Neuron (in vitro differentiated cells): ENCODE measurements at regions not wholly inside any gene's neighbourhood (a gene's known extent, or its start where the extent isn't known, plus 50 kb on each side); places are given as distances from the start of the nearest gene placed in this dataset.
"Not testable (repeated sequence)": the region's sequence is repeated elsewhere in the genome, so short reads cannot be mapped to it uniquely, and the experiment has no call there.

Experiments
- H2AFZ ChIP-seq: one replicate; pipeline ENCODE4 v1.6.1; 2013; ENCODE audit warnings: low read depth, mild to moderate bottlenecking, inconsistent platforms, low read length, moderate library complexity
- H3K27me3 ChIP-seq: one replicate; pipeline ENCODE4 v1.6.1; 2013; ENCODE audit warnings: low read length; ENCODE audit not compliant: insufficient read depth
- H3K36me3 ChIP-seq: one replicate; pipeline ENCODE4 v1.6.1; 2013; ENCODE audit warnings: low read length; ENCODE audit not compliant: insufficient read depth
- H3K4me1 ChIP-seq: one replicate; pipeline ENCODE4 v1.6.1; 2013; ENCODE audit warnings: low read length; ENCODE audit not compliant: insufficient read depth
- H3K4me3 ChIP-seq: 2 replicates; pipeline ENCODE4 v1.5.1; 2013; ENCODE audit warnings: mild to moderate bottlenecking, low read length, moderate library complexity
- H3K9me3 ChIP-seq: one replicate; pipeline ENCODE4 v1.6.1; 2013; ENCODE audit warnings: low read length

DNA sequence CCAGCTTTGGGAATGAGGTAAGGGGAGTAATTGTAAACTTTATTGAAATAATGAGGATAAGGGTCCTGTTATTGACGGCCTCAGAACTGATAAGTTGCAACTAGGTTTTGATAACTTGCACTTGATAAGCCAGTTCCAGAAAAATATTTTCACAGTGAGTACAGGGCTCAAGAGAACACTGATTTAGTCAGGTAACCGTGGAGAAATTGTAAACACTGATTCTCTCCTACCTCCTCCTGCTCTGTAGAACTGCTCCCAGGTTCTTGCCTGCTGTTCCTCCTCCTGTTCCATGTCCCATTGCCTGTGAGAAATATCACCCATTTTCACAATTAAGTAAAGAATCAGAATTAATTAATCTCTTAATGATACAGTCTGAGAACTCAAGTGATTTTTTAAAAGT, 55.0 kb upstream of the CXXC4 start:
- Histone ChIP-seq H3K4me1 (no peaks in the 10 kb centered on the region), H3K4me3 (no peak overlapping the region), H3K27me3 (no peaks in the 10 kb centered on the region), H2AFZ (no peak overlapping the region), H3K9me3 (no peaks in the 10 kb centered on the region), H3K36me3 (no peaks in the 10 kb centered on the region)

DNA sequence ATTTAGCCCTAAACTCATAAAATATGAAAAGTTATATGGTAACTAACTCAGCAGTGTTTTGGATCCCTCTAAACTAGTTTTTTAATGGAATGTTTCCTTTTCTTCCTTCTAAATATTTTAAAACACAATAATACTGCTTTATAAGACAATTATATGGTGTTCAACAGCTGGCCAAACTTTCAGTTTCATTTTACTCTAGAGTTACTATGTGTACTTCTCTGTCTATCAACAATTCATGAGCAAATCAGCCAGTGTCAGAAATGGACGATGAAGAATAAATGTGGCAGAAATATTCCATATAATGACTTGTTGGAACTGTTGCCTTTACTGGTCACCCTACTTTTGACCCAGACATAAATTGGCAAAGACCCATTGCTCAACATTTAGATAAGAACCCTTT, 64.8 kb upstream of the CXXC4 start:
- no peaks in the 10 kb centered on the region for H3K9me3 ChIP-seq
- H3K36me3 ChIP-seq = no peaks in the 10 kb centered on the region
- H3K4me3 ChIP-seq = no peak overlapping the region
- H2AFZ ChIP-seq = no peak overlapping the region
- H3K27me3 ChIP-seq = no peaks in the 10 kb centered on the region
- no peaks in the 10 kb centered on the region for H3K4me1 ChIP-seq

DNA sequence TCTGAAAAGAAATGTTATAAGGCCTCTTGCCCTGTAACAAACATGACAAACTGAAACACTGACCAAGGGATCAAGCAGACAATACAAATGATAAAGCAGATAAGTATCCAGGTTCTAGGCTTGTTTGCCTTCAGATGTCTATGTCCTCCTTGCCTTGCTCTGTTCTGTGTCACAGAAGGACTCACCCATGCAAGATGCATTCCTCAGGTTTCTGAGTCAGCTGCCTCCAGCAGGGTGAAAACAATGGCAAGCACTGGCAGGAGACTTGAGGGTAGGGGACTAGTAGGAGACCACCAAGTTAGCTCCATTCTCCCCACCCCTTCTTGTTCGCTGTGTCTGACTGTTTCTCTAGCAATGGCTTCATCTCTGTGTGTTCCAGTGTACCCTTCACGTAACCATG, 76.6 kb upstream of the CXXC4 start:
- Histone ChIP-seq H3K9me3 (no peaks in the 10 kb centered on the region), H3K4me3 (no peak overlapping the region), H3K36me3 (no peaks in the 10 kb centered on the region), H3K4me1 (no peaks in the 10 kb centered on the region), H3K27me3 (no peaks in the 10 kb centered on the region), H2AFZ (no peak overlapping the region)

DNA sequence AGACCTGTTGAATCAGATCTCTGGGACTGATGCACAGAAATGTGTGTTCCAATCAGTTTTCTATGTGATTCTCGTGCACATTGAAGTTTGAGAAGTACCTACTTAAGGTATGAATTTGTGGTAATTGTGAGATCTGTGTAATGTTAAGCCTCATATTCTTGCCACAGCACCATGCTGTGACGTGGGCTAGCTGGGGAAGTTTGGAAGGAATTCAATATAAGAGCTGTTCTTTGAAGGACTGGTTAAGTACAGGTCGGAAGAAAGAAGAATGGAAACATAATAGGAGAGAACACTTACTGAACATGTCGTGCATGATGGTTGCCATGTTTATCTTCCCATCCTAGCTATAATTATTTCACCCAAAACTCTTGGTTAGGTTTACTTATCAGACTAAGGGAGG, 79.7 kb upstream of the CXXC4 start:
- H3K9me3 ChIP-seq = no peaks in the 10 kb centered on the region
- H3K36me3 ChIP-seq = no peaks in the 10 kb centered on the region
- no peak overlapping the region for H3K4me3 ChIP-seq
- H3K4me1 ChIP-seq = no peaks in the 10 kb centered on the region
- no peak overlapping the region for H2AFZ ChIP-seq
- H3K27me3 ChIP-seq = no peaks in the 10 kb centered on the region

DNA sequence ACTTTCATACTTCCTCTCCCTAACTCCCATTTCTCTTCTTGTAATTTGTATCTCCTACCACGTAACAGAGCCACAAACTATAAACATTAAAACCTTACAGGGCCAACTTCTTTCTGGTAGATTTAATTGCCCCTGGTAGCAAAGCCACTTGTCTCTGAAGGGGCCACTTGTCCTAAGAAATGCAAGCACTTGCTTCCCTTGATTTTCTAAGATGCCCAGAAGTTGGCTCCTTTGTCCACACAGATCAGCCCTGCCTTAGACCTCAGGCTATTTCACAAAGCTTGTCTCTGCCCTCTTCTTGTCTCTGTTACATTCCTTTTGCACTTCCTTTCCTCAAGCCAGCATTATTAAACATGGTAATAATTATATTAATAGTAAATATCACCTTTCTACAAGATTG, 80.6 kb upstream of the CXXC4 start:
- Histone ChIP-seq H3K36me3 (no peaks in the 10 kb centered on the region), H3K9me3 (no peaks in the 10 kb centered on the region), H2AFZ (no peak overlapping the region), H3K4me3 (no peak overlapping the region), H3K4me1 (no peaks in the 10 kb centered on the region), H3K27me3 (no peaks in the 10 kb centered on the region)

DNA sequence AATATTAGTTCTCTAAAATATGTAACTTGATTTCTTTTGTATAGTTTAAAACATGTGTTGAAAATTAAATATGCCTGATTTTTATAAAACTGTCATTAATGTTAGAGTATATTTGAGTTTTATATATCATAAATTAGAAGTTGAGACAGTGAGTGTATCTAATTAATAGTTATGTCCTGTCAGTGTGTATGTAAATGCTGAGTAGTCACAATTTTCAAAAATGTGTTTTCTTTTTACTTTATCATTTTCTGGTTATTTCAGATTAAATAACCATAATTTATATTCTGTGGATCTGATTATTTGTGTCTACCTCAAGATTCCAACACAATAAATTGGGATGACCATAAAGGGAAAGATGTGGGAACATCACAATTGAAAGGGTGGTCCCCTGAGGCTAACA, 82.7 kb upstream of the CXXC4 start:
- Histone ChIP-seq H2AFZ (no peak overlapping the region), H3K9me3 (no peaks in the 10 kb centered on the region), H3K27me3 (no peaks in the 10 kb centered on the region), H3K4me3 (no peak overlapping the region), H3K4me1 (no peaks in the 10 kb centered on the region), H3K36me3 (no peaks in the 10 kb centered on the region)

DNA sequence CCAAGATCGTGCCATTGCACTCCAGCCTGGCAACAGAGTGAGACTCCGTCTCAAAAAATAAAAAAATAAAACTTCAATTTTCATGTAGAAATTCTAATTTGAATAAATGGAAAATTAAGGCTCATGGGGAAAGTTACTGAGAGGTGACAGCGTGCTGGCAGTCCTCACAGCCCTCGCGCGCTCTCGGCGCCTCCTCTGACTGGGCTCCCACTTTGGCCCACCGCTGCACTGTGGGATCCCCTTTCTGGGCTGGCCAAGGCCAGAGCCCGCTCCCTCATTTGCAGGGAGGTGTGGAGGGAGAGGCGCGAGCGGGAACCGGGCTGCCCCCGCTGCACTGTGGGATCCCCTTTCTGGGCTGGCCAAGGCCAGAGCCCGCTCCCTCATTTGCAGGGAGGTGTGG, 86.8 kb upstream of the CXXC4 start:
- H3K4me1 ChIP-seq, H3K9me3 ChIP-seq, H3K4me3 ChIP-seq, H3K27me3 ChIP-seq, H3K36me3 ChIP-seq, H2AFZ ChIP-seq: not testable (repeated sequence)

DNA sequence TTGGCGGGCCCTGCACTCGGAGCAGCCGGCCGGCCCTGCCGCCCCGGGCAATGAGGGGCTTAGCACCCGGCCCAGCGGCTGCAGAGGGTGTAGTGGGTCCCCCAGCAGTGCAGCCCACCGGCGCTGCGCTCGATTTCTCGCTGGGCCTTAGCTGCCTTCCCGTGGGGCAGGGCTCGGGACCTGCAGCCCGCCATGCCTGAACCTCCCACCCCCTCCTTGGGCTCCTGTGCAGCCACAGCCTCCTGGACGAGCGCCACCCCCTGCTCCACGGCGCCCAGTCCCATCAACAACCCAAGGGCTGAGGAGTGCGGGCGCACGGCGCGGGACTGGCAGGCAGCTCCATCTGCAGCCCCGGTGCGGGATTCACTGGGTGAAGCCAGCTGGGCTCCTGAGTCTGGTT, 87.4 kb upstream of the CXXC4 start:
- H3K4me1 ChIP-seq, H3K4me3 ChIP-seq, H3K9me3 ChIP-seq, H2AFZ ChIP-seq, H3K36me3 ChIP-seq, H3K27me3 ChIP-seq: not testable (repeated sequence)

DNA sequence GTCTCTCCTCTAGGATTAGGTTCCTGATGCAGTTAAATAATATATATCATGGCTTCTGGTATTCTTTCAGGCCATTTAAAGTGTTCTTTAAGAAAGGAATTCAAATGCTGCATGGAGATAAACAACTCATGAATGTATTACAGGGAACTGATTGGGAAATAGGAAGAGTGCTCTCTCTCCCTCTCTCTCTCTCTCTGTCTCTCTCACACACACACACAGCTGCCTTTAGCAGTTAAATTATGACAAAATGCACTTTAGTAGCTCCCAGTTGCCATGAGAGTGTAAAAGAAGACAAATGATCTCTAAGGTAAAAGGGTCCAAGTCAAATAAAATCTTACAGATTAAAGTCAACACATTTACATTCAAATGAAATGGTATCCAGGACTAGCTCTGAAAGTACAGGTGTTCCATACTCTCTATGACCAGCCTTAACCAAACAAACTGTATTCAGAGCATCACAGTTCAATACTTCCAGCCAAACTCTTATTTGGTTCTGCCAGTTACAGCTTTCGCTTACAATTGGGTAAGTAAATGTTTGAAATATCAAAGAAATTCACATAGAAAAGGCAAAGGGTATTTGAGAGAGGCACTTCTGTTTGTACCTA, 94.7 kb upstream of the CXXC4 start:
- Histone ChIP-seq H2AFZ (peak overlapping the region; percentile 22), H3K27me3 (no peaks in the 10 kb centered on the region), H3K9me3 (no peaks in the 10 kb centered on the region), H3K4me3 (no peak overlapping the region), H3K4me1 (peaks cover 23% of the 10 kb centered on the region), H3K36me3 (no peaks in the 10 kb centered on the region)

DNA sequence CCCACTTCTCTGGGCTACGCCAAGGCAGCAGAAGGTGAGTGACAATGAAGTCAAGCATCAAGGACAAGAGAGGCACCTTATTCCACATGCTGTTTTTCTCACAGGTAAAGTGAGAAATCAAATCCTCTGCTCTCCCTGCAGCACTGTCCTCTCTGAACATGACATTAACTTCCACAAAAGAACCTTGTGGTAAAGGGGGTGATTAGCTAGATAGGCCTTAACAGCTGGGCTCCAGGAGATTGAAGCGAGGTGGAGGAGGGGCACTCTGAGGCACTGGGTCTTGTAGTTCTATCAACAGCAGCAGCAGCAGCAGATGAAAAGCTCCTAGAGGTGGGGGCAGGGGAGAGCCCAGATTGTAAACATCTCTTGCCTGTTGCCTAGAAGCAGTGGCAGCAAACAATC, 96.8 kb upstream of the CXXC4 start:
- Histone ChIP-seq H3K36me3 (no peaks in the 10 kb centered on the region), H3K4me1 (peaks cover 23% of the 10 kb centered on the region), H2AFZ (peak overlapping the region; percentile 53), H3K27me3 (no peaks in the 10 kb centered on the region), H3K9me3 (no peaks in the 10 kb centered on the region), H3K4me3 (no peak overlapping the region)

DNA sequence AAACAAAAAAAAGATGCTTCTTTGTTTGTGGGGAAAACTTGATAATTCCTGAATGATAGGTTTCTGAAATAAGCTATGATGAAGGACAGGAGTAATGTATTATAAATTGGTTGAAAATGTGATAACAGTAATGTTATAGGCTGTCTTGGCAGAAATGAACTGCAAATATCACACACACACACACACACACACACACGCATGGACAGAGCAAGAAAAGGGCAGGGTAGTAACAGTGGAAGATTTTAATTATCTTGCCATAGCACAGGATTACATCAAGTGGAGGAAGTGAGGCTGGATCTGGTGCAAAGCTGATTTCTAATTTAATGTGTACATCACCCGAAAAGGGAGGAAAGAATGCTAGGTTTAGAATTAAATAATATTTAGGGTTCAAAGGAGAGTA, 97.5 kb upstream of the CXXC4 start:
- H2AFZ ChIP-seq = peak overlapping the region; percentile 57
- H3K36me3 ChIP-seq = no peaks in the 10 kb centered on the region
- H3K4me1 ChIP-seq = peaks cover 23% of the 10 kb centered on the region
- H3K9me3 ChIP-seq = no peaks in the 10 kb centered on the region
- no peaks in the 10 kb centered on the region for H3K27me3 ChIP-seq
- no peak overlapping the region for H3K4me3 ChIP-seq

DNA sequence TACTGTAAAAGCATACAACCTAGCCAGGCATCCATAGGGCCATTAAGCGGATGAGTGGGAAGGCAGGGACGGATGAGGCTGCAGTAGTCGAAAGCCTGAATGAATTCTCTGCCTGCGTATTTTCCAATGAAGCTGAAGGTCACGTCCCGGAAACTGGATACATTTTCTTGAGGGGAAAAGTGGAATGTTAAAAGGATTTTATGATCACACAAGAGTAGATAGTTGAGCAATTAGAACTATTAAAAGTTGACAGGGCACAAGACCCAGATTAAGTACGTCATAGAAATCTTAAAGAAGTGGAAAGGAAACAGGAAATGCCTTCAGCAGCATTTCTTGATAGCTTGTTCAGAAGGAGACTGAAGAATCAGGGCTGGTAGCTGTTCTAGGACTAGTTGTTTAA, 98.3 kb upstream of the CXXC4 start:
- H3K36me3 ChIP-seq = no peaks in the 10 kb centered on the region
- H3K9me3 ChIP-seq = no peaks in the 10 kb centered on the region
- no peak overlapping the region for H3K4me3 ChIP-seq
- peak overlapping the region; percentile 57 for H2AFZ ChIP-seq
- H3K4me1 ChIP-seq = peaks cover 23% of the 10 kb centered on the region
- H3K27me3 ChIP-seq = no peaks in the 10 kb centered on the region

DNA sequence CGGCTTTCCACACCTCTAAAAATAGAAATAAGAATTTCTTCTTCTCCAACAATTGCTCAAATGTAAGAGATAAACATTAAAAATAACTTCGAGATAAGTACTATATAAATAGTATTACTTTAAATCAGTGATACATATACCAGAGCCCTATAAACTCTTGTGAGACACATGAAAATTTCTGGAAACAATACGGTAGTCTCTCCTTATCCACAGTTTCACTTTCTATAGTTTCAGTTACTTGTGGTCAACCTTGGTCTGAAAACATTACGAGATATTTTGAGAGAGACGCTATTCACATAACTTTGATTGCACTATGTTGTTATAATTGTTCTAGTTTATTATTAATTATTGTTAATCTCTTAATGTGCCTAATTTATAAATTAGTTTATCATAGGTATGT, 101.5 kb upstream of the CXXC4 start:
- Histone ChIP-seq H3K4me3 (no peak overlapping the region), H3K27me3 (no peaks in the 10 kb centered on the region), H2AFZ (no peak overlapping the region), H3K36me3 (no peaks in the 10 kb centered on the region), H3K9me3 (no peaks in the 10 kb centered on the region), H3K4me1 (peaks cover 17% of the 10 kb centered on the region)

DNA sequence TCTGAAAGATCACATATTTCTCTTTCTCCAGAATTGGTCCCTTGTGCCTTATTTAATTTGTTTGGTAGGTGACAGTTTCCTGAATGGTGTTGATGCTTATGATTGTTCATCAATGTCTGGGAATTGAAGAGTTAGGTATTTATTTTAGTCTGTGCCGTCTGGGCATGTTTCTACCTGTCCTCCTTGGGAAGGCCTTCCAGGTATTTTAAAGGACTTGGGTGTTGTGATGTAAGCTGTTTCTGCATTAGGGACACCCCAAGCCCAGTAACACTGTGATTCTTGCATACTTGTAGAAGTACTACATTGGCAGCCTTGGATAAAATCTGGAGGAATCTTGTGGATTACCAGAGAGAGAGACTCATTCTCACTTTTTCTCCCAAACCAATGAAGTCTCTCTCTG, 120.8 kb upstream of the CXXC4 start:
- H3K27me3 ChIP-seq = no peaks in the 10 kb centered on the region
- peaks cover 3% of the 10 kb centered on the region for H3K4me1 ChIP-seq
- H3K9me3 ChIP-seq = no peaks in the 10 kb centered on the region
- H3K4me3 ChIP-seq = no peak overlapping the region
- no peaks in the 10 kb centered on the region for H3K36me3 ChIP-seq
- no peak overlapping the region for H2AFZ ChIP-seq
